ENCODE measurements at regions not wholly inside any gene's neighbourhood (a gene's known extent, or its start where the extent isn't known, plus 50 kb on each side); places are given as distances from the start of the nearest gene placed in this dataset.

DNA sequence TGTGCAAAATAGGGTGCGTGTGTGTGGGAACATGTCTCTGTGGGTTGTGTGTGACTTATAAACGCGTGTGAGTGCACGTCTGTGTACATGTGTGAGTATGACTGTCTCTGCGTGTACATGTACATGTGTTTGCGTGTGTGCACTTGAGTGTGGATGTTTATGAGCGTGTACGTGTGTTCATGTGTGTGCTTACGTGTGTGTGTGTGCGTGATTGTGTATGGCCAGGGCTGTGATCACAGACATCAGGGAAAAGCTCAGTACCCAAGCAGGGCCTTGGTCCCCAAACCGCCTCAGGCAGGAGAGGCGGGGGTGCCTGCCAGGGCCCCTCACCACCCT is 326.3 kb upstream of the DIO3 start:
- TF ChIP-seq TAF1 (IDR thresholded peaks at IDR 0.05; ENCODE audit: low read depth, low read length) (no peak), POLR2A (IDR thresholded peaks at IDR 0.05; ENCODE audit: low read depth, low read length) (no peak), SPI1 (IDR thresholded peaks at IDR 0.05; ENCODE audit: low read depth, low read length) (no peak), POLR2AphosphoS5 (IDR thresholded peaks at IDR 0.05; ENCODE audit: low read depth, low read length) (no peak), POU2F2 (IDR thresholded peaks at IDR 0.05; ENCODE audit: low read depth, low read length) (no peak)
